Prostate gland (tissue), 2 donors: ENCODE measurements at regions not wholly inside any gene's neighbourhood (a gene's known extent, or its start where the extent isn't known, plus 50 kb on each side); places are given as distances from the start of the nearest gene placed in this dataset.

Source experiments
- POLR2A ChIP-seq: fragments of 450-650 bp; IDR thresholded peaks from one replicate; pipeline ENCODE4 v1.6.1; 2016; ENCODE audit warnings: antibody characterized with exemption, mild to moderate bottlenecking
- TF ChIP-seq, protein P1 (sequence below), 4 experiments: fragments of 200-600 bp in 2 of 4; fragments of 450-650 bp in 2 of 4; sonication (generic) in 2 of 4; IDR thresholded peaks; 1 replicate in 3 of 4; 2 replicates in 1 of 4; pipeline ENCODE4 v1.5.1; 2016 to 2019; ENCODE audit warnings: antibody characterized with exemption in 4 of 4, mild to moderate bottlenecking in 2 of 4, moderate library complexity in 2 of 4

DNA sequence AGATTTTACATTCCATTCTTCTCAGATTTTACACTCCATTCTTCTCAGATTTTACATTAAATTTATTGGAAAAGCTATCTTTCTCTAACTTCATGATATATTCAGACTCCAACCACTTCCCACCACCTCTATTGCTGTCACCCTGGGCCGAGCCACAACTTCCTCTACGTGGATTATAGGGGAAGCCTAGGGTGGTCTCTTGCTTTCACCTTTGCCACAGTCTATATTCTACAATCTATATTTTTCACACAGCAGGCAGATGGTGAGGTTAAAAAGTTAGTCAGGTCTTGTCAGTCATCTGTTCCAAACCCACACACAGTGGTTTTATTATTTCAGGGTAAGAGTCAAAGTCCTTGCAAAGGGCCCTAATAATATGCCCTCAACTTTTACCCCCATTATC lies 370.8 kb upstream of the SUCLG2 start:
- TF ChIP-seq, protein P1, sequence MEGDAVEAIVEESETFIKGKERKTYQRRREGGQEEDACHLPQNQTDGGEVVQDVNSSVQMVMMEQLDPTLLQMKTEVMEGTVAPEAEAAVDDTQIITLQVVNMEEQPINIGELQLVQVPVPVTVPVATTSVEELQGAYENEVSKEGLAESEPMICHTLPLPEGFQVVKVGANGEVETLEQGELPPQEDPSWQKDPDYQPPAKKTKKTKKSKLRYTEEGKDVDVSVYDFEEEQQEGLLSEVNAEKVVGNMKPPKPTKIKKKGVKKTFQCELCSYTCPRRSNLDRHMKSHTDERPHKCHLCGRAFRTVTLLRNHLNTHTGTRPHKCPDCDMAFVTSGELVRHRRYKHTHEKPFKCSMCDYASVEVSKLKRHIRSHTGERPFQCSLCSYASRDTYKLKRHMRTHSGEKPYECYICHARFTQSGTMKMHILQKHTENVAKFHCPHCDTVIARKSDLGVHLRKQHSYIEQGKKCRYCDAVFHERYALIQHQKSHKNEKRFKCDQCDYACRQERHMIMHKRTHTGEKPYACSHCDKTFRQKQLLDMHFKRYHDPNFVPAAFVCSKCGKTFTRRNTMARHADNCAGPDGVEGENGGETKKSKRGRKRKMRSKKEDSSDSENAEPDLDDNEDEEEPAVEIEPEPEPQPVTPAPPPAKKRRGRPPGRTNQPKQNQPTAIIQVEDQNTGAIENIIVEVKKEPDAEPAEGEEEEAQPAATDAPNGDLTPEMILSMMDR (IDR thresholded peaks at IDR 0.05), result no peak
- TF ChIP-seq POLR2A, result no peak
